ENCODE measurements at regions not wholly inside any gene's neighbourhood (a gene's known extent, or its start where the extent isn't known, plus 50 kb on each side); places are given as distances from the start of the nearest gene placed in this dataset.
"Not testable (repeated sequence)": the region's sequence is repeated elsewhere in the genome, so short reads cannot be mapped to it uniquely, and the experiment has no call there.

GRCh38 chr3:3999340-3999739 lies 200.1 kb downstream of the LRRN1 start:
- H3K4me1 Mint-ChIP-seq, H3K27me3 Mint-ChIP-seq, H3K9me3 Mint-ChIP-seq, H3K4me3 Mint-ChIP-seq, DNase-seq, H3K36me3 Mint-ChIP-seq, H3K27ac Mint-ChIP-seq: not testable (repeated sequence)

GRCh38 chr3:4001976-4002375 lies 202.7 kb downstream of the LRRN1 start:
- no peak for DNase-seq
- H3K4me3 Mint-ChIP-seq: no peak overlapping the region
- H3K4me1 Mint-ChIP-seq: no peaks in the 10 kb centered on the region

GRCh38 chr3:4006288-4006687 lies 207.1 kb downstream of the LRRN1 start:
- no peaks in the 10 kb centered on the region for H3K9me3 Mint-ChIP-seq
- H3K4me3 Mint-ChIP-seq: no peak overlapping the region
- H3K27ac Mint-ChIP-seq: no peak overlapping the region
- no peaks in the 10 kb centered on the region for H3K27me3 Mint-ChIP-seq
- no peak for DNase-seq
- no peaks in the 10 kb centered on the region for H3K4me1 Mint-ChIP-seq
- no peaks in the 10 kb centered on the region for H3K36me3 Mint-ChIP-seq

More at GRCh38 chr3:4001976-4002375, 202.7 kb downstream of the LRRN1 start:
- Mint-ChIP-seq H3K27ac (no peak overlapping the region), H3K9me3 (no peaks in the 10 kb centered on the region), H3K27me3 (no peaks in the 10 kb centered on the region), H3K36me3 (no peaks in the 10 kb centered on the region)

- Mint-ChIP-seq H3K4me3 (no peak overlapping the region), H3K9me3 (no peaks in the 10 kb centered on the region), H3K27ac (no peak overlapping the region), H3K36me3 (no peaks in the 10 kb centered on the region), H3K4me1 (no peaks in the 10 kb centered on the region), H3K27me3 (no peaks in the 10 kb centered on the region)
- DNase-seq: no peak
Measured at GRCh38 chr3:4008205-4008604, 209.0 kb downstream of the LRRN1 start.

- Mint-ChIP-seq H3K4me1 (peaks cover 5% of the 10 kb centered on the region), H3K4me3 (no peak overlapping the region), H3K27ac (no peak overlapping the region), H3K9me3 (no peaks in the 10 kb centered on the region), H3K36me3 (no peaks in the 10 kb centered on the region), H3K27me3 (no peaks in the 10 kb centered on the region)
- DNase-seq: no peak
Measured at GRCh38 chr3:4011166-4011565, 211.9 kb downstream of the LRRN1 start.

- no peak for DNase-seq
- Mint-ChIP-seq H3K4me1 (peaks cover 7% of the 10 kb centered on the region), H3K36me3 (no peaks in the 10 kb centered on the region), H3K27me3 (no peaks in the 10 kb centered on the region), H3K27ac (no peak overlapping the region), H3K9me3 (peaks cover 4% of the 10 kb centered on the region), H3K4me3 (no peak overlapping the region)
Measured at GRCh38 chr3:4015426-4015825, 216.2 kb downstream of the LRRN1 start.

- Mint-ChIP-seq H3K4me1 (peaks cover 7% of the 10 kb centered on the region), H3K9me3 (peaks cover 4% of the 10 kb centered on the region), H3K4me3 (no peak overlapping the region), H3K27me3 (no peaks in the 10 kb centered on the region), H3K27ac (no peak overlapping the region), H3K36me3 (no peaks in the 10 kb centered on the region)
- DNase-seq: no peak
Measured at GRCh38 chr3:4019501-4019900, 220.3 kb downstream of the LRRN1 start.

GRCh38 chr3:4021162-4021561 lies 221.9 kb downstream of the LRRN1 start:
- no peaks in the 10 kb centered on the region for H3K36me3 Mint-ChIP-seq
- peaks cover 2% of the 10 kb centered on the region for H3K4me1 Mint-ChIP-seq

GRCh38 chr3:4029135-4029534 lies 229.9 kb downstream of the LRRN1 start:
- no peak for DNase-seq
- Mint-ChIP-seq H3K4me3 (no peak overlapping the region), H3K36me3 (no peaks in the 10 kb centered on the region), H3K4me1 (no peaks in the 10 kb centered on the region), H3K9me3 (no peaks in the 10 kb centered on the region), H3K27ac (no peak overlapping the region), H3K27me3 (no peaks in the 10 kb centered on the region)

More at GRCh38 chr3:4021162-4021561, 221.9 kb downstream of the LRRN1 start:
- no peak for DNase-seq
- no peaks in the 10 kb centered on the region for H3K27me3 Mint-ChIP-seq
- H3K9me3 Mint-ChIP-seq: peaks cover 4% of the 10 kb centered on the region
- H3K4me3 Mint-ChIP-seq: no peak overlapping the region
- H3K27ac Mint-ChIP-seq: no peak overlapping the region

GRCh38 chr3:4030624-4031023 lies 231.4 kb downstream of the LRRN1 start:
- H3K4me1 Mint-ChIP-seq: no peaks in the 10 kb centered on the region
- H3K36me3 Mint-ChIP-seq: no peaks in the 10 kb centered on the region
- no peak overlapping the region for H3K27ac Mint-ChIP-seq
- no peaks in the 10 kb centered on the region for H3K27me3 Mint-ChIP-seq
- no peak overlapping the region for H3K4me3 Mint-ChIP-seq
- no peak for DNase-seq
- H3K9me3 Mint-ChIP-seq: no peaks in the 10 kb centered on the region

GRCh38 chr3:4033296-4033695 lies 234.1 kb downstream of the LRRN1 start:
- Mint-ChIP-seq H3K36me3 (no peaks in the 10 kb centered on the region), H3K4me3 (no peak overlapping the region), H3K4me1 (no peaks in the 10 kb centered on the region), H3K27me3 (no peaks in the 10 kb centered on the region), H3K9me3 (no peaks in the 10 kb centered on the region), H3K27ac (no peak overlapping the region)
- DNase-seq: no peak

GRCh38 chr3:4036046-4036445 lies 236.8 kb downstream of the LRRN1 start:
- H3K36me3 Mint-ChIP-seq: peaks cover 2% of the 10 kb centered on the region
- no peak overlapping the region for H3K27ac Mint-ChIP-seq
- no peak overlapping the region for H3K4me3 Mint-ChIP-seq
- no peaks in the 10 kb centered on the region for H3K9me3 Mint-ChIP-seq
- no peak for DNase-seq
- H3K4me1 Mint-ChIP-seq: no peaks in the 10 kb centered on the region
- no peaks in the 10 kb centered on the region for H3K27me3 Mint-ChIP-seq

- DNase-seq: no peak
- no peaks in the 10 kb centered on the region for H3K9me3 Mint-ChIP-seq
- no peak overlapping the region for H3K27ac Mint-ChIP-seq
- H3K4me1 Mint-ChIP-seq: no peaks in the 10 kb centered on the region
- peaks cover 2% of the 10 kb centered on the region for H3K36me3 Mint-ChIP-seq
- no peaks in the 10 kb centered on the region for H3K27me3 Mint-ChIP-seq
- no peak overlapping the region for H3K4me3 Mint-ChIP-seq
Measured at GRCh38 chr3:4038351-4038750, 239.1 kb downstream of the LRRN1 start.

GRCh38 chr3:4042070-4042469 lies 242.8 kb downstream of the LRRN1 start:
- Mint-ChIP-seq H3K27ac (no peak overlapping the region), H3K4me3 (no peak overlapping the region), H3K36me3 (peaks cover 2% of the 10 kb centered on the region), H3K4me1 (no peaks in the 10 kb centered on the region), H3K27me3 (no peaks in the 10 kb centered on the region), H3K9me3 (no peaks in the 10 kb centered on the region)
- no peak for DNase-seq

GRCh38 chr3:4042869-4043268 lies 243.6 kb downstream of the LRRN1 start:
- Mint-ChIP-seq H3K27me3 (no peaks in the 10 kb centered on the region), H3K27ac (no peak overlapping the region), H3K4me3 (no peak overlapping the region), H3K9me3 (no peaks in the 10 kb centered on the region), H3K4me1 (no peaks in the 10 kb centered on the region), H3K36me3 (peaks cover 2% of the 10 kb centered on the region)
- DNase-seq: no peak

- Mint-ChIP-seq H3K4me1 (no peaks in the 10 kb centered on the region), H3K36me3 (peaks cover 2% of the 10 kb centered on the region), H3K9me3 (no peaks in the 10 kb centered on the region), H3K27ac (no peak overlapping the region), H3K27me3 (no peaks in the 10 kb centered on the region), H3K4me3 (no peak overlapping the region)
- DNase-seq: no peak
Measured at GRCh38 chr3:4043867-4044575, 244.8 kb downstream of the LRRN1 start.

All from activated naive CD8-positive, alpha-beta T cell treated with anti-CD3 and anti-CD28 coated beads for 36 hours (primary cell).